PFSK-1 (cell line): ENCODE measurements at regions not wholly inside any gene's neighbourhood (a gene's known extent, or its start where the extent isn't known, plus 50 kb on each side); places are given as distances from the start of the nearest gene placed in this dataset.

ENCODE experiments used
- FOXP2 ChIP-seq: optimal IDR thresholded peaks from 2 replicates; pipeline ENCODE3; 2011; ENCODE audit warnings: borderline replicate concordance, control low read depth, inconsistent platforms; ENCODE audit not compliant: insufficient read depth; ENCODE audit errors: extremely low read length, extremely low read depth
- POLR2AphosphoS5 ChIP-seq: IDR thresholded peaks from 2 replicates; pipeline ENCODE4 v1.6.1; 2012; ENCODE audit warnings: low read depth, mild to moderate bottlenecking, control low read depth, low read length, moderate library complexity
- SIN3A ChIP-seq: IDR thresholded peaks from 2 replicates; pipeline ENCODE4 v1.6.1; 2012; ENCODE audit warnings: mild to moderate bottlenecking, low read length, moderate library complexity, borderline replicate concordance; ENCODE audit not compliant: insufficient read depth
- TAF1 ChIP-seq: IDR thresholded peaks from 2 replicates; pipeline ENCODE4 v1.6.1; 2012; ENCODE audit warnings: low read length, control low read depth, borderline replicate concordance; ENCODE audit not compliant: insufficient read depth
- TF ChIP-seq, protein P1 (sequence below), 2 experiments: IDR thresholded peaks; 2 replicates each; pipeline versions ENCODE4 v1.6.1 to v1.8.0; 2011 to 2012; ENCODE audit warnings: low read depth in 2 of 2, low read length in 2 of 2, control low read depth in 1 of 2, inconsistent platforms in 1 of 2, mild to moderate bottlenecking in 1 of 2, moderate library complexity in 1 of 2; ENCODE audit not compliant: insufficient read depth in 1 of 2

DNA sequence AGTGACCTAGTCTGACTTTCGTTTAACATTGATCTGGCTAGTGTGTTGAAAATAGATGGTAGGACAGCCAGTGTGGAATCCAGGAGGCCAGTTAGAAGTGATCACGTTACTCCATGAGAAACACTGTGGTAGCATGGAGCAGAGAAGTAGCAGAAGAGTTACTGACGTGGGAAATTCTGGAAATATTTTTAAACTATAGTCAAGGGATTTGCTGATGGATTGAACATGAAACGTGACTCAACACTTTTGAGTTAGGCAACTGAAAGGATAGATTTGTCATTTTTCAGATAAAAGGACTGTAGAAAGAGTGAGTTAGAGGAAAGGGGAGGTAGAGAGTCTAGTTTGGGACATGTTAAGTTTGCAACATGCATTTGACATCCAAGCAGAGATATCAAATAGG, 130.4 kb downstream of the IRS1 start:
- TF ChIP-seq FOXP2 (no peak), SIN3A (no peak), POLR2AphosphoS5 (no peak), TAF1 (no peak)
- TF ChIP-seq, protein P1, sequence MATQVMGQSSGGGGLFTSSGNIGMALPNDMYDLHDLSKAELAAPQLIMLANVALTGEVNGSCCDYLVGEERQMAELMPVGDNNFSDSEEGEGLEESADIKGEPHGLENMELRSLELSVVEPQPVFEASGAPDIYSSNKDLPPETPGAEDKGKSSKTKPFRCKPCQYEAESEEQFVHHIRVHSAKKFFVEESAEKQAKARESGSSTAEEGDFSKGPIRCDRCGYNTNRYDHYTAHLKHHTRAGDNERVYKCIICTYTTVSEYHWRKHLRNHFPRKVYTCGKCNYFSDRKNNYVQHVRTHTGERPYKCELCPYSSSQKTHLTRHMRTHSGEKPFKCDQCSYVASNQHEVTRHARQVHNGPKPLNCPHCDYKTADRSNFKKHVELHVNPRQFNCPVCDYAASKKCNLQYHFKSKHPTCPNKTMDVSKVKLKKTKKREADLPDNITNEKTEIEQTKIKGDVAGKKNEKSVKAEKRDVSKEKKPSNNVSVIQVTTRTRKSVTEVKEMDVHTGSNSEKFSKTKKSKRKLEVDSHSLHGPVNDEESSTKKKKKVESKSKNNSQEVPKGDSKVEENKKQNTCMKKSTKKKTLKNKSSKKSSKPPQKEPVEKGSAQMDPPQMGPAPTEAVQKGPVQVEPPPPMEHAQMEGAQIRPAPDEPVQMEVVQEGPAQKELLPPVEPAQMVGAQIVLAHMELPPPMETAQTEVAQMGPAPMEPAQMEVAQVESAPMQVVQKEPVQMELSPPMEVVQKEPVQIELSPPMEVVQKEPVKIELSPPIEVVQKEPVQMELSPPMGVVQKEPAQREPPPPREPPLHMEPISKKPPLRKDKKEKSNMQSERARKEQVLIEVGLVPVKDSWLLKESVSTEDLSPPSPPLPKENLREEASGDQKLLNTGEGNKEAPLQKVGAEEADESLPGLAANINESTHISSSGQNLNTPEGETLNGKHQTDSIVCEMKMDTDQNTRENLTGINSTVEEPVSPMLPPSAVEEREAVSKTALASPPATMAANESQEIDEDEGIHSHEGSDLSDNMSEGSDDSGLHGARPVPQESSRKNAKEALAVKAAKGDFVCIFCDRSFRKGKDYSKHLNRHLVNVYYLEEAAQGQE (IDR thresholded peaks at IDR 0.05; ENCODE audit: insufficient read depth in 1 of 2, low read depth in 2 of 2, low read length in 2 of 2), result no peak
